NCI-H2171 treated with DMSO at 0.1 percent for 48 hours (cell line): ENCODE measurements at regions not wholly inside any gene's neighbourhood (a gene's known extent, or its start where the extent isn't known, plus 50 kb on each side); places are given as distances from the start of the nearest gene placed in this dataset.
A peak's percentile ranks its signal among the peaks of the same experiment; 100 is the strongest.

Experiments
- DNase-seq: peaks from one replicate; lab custom pipeline; 2025; lab: John Stamatoyannopoulos, UW

- no peak for DNase-seq
These were observed 300.4 kb upstream of the ZP4 start for GRCh38 chr1:238191170-238191569.

- no peak for DNase-seq
These were observed 296.8 kb upstream of the ZP4 start for GRCh38 chr1:238187575-238187949.

GRCh38 chr1:238186887-238187574 lies 296.3 kb upstream of the ZP4 start:
- no peak for DNase-seq

GRCh38 chr1:238177960-238178645 lies 287.4 kb upstream of the ZP4 start:
- no peak for DNase-seq

GRCh38 chr1:238177351-238177750 lies 286.6 kb upstream of the ZP4 start:
- DNase-seq, result no peak

- no peak for DNase-seq
These were observed 285.7 kb upstream of the ZP4 start for GRCh38 chr1:238176441-238176840.

- no peak for DNase-seq
These were observed 281.3 kb upstream of the ZP4 start for GRCh38 chr1:238171985-238172384.

- no peak for DNase-seq
These were observed 271.2 kb upstream of the ZP4 start for GRCh38 chr1:238161955-238162354.

- no peak for DNase-seq
These were observed 263.2 kb upstream of the ZP4 start for GRCh38 chr1:238153939-238154338.

GRCh38 chr1:238153253-238153652 lies 262.5 kb upstream of the ZP4 start:
- no peak for DNase-seq

- no peak for DNase-seq
These were observed 261.4 kb upstream of the ZP4 start for GRCh38 chr1:238152119-238152518.

GRCh38 chr1:238143038-238143437 lies 252.3 kb upstream of the ZP4 start:
- DNase-seq, result no peak

GRCh38 chr1:238141353-238141752 lies 250.6 kb upstream of the ZP4 start:
- peak; percentile 81 for DNase-seq

- DNase-seq, result no peak
These were observed 249.0 kb upstream of the ZP4 start for GRCh38 chr1:238139713-238140112.

GRCh38 chr1:238138059-238138626 lies 247.4 kb upstream of the ZP4 start:
- no peak for DNase-seq

- DNase-seq, result no peak
These were observed 245.3 kb upstream of the ZP4 start for GRCh38 chr1:238135708-238136664.

GRCh38 chr1:238129677-238130076 lies 239.0 kb upstream of the ZP4 start:
- DNase-seq, result no peak

GRCh38 chr1:238123201-238123600 lies 232.5 kb upstream of the ZP4 start:
- DNase-seq, result no peak

- no peak for DNase-seq
These were observed 229.1 kb upstream of the ZP4 start for GRCh38 chr1:238119861-238120260.

- DNase-seq, result no peak
These were observed 228.3 kb upstream of the ZP4 start for GRCh38 chr1:238119060-238119459.

GRCh38 chr1:238115852-238116251 lies 225.1 kb upstream of the ZP4 start:
- DNase-seq, result no peak

- no peak for DNase-seq
These were observed 222.4 kb upstream of the ZP4 start for GRCh38 chr1:238112952-238113621.
